GM12872 (cell line): ENCODE measurements at regions not wholly inside any gene's neighbourhood (a gene's known extent, or its start where the extent isn't known, plus 50 kb on each side); places are given as distances from the start of the nearest gene placed in this dataset.

Experiments used
- TF ChIP-seq, protein P1 (sequence below): IDR thresholded peaks from 3 replicates; pipeline ENCODE4 v1.5.1; 2011; ENCODE audit warnings: low read depth, mild to moderate bottlenecking, low read length, moderate library complexity; ENCODE audit not compliant: insufficient read depth

DNA sequence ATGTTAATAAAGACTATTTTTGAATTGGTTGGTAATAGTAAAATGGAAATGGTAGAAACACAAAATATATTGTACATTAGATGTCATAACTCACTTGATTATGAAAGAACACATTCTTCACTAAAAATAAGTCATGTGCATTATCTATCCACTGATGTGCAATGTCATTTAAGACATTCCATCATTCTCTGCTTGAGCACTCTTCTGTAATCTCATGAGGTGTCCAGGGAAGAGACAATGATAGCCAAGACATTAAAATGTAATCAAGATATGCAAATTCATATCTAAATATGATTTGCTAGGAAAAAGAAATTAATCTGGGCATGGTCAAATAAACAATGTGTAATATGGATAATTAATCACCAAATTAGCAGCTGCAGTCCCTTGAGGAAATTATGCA, 422.5 kb downstream of the BTG1 start:
- TF ChIP-seq, protein P1, sequence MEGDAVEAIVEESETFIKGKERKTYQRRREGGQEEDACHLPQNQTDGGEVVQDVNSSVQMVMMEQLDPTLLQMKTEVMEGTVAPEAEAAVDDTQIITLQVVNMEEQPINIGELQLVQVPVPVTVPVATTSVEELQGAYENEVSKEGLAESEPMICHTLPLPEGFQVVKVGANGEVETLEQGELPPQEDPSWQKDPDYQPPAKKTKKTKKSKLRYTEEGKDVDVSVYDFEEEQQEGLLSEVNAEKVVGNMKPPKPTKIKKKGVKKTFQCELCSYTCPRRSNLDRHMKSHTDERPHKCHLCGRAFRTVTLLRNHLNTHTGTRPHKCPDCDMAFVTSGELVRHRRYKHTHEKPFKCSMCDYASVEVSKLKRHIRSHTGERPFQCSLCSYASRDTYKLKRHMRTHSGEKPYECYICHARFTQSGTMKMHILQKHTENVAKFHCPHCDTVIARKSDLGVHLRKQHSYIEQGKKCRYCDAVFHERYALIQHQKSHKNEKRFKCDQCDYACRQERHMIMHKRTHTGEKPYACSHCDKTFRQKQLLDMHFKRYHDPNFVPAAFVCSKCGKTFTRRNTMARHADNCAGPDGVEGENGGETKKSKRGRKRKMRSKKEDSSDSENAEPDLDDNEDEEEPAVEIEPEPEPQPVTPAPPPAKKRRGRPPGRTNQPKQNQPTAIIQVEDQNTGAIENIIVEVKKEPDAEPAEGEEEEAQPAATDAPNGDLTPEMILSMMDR: no peak

DNA sequence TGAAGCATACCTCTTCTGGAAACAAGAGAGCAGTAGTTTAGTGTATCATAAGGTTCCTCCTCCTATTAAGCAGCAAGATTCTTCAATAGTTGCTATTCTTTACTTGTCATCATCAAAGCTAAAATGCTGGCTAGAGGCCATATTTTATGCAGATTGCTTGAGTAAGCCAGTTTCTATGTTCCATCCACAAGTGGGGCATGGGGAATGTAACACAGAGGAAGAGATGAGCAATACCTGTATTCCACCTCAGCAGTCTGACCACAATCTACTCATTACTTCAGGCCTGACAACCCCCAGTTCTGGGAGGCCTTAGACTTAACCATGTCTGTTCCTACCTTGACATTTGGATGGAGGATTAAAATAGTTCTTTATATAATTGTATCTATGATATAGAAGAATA, 423.6 kb downstream of the BTG1 start:
- TF ChIP-seq, protein P1: no peak

GRCh38 chr12:91721023-91721422, 424.6 kb downstream of the BTG1 start:
- TF ChIP-seq, protein P1: no peak

- TF ChIP-seq, protein P1: no peak
These were observed 427.3 kb downstream of the BTG1 start for GRCh38 chr12:91718326-91718725.

DNA sequence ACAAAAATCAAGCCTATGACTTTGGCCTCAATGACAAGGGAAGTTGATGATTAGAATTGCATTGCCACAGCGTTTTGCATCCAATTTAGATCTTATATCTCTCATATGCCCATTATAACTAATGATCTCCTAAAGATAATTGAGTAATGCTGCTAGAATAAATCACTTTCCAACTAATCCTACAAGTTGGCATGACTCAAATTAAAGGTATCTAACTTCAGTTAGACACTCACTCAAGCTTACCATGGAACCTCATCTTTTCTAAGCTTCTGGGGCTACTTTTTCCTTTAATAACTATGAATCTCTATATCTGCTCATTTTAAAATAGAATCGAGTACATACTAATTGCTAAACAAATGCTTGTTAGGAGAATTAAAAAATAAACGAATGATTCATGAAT, 427.8 kb downstream of the BTG1 start:
- TF ChIP-seq, protein P1: no peak

GRCh38 chr12:91706466-91706865, 439.2 kb downstream of the BTG1 start:
- TF ChIP-seq, protein P1: no peak

- TF ChIP-seq, protein P1: no peak
These were observed 441.2 kb downstream of the BTG1 start for GRCh38 chr12:91704446-91704845.

DNA sequence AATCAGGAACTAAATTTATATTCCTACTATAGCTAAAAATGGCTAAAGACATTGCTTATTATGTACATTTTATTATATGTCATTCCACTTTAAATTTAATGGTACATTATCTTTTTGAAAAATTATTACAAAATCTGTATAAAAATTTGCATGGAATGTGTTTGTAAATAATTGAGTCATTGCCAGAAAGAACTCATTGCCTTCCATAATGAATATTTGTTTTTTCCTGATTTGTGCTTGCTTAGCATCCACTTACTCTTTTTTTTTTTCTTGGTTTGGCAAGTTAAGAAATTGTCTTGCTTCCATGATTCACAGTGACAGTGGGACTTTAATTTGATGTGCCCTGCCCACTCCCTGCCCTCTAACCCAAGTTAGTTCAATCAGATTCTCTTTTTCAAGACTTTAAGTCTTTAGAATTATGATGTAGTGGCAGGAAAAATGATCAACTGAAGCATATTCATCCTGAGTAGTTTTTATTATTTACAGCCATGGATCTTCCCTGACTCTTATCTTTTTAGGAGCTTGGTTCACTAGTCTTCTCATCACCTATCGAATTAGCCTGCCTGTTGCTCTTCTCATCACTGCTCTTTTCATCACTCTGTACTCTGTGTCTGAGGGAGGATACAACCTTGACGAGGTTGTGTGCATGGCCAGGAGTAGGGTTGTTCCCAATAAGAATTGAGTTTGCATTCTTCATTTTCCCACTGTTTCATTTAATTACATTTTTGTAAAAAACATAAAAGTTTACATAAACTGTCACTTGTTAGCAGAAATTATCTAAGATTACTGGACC, 442.0 kb downstream of the BTG1 start:
- TF ChIP-seq, protein P1: no peak
